ENCODE measurements at regions not wholly inside any gene's neighbourhood (a gene's known extent, or its start where the extent isn't known, plus 50 kb on each side); places are given as distances from the start of the nearest gene placed in this dataset.
"Not testable (repeated sequence)": the region's sequence is repeated elsewhere in the genome, so short reads cannot be mapped to it uniquely, and the experiment has no call there.

- peaks cover 18% of the 10 kb centered on the region for H3K4me1 ChIP-seq (ENCODE audit: insufficient read depth, poor library complexity, severe bottlenecking)
Measured at GRCh38 chr20:51127713-51128112, 104.8 kb upstream of the KCNG1 start.

DNA sequence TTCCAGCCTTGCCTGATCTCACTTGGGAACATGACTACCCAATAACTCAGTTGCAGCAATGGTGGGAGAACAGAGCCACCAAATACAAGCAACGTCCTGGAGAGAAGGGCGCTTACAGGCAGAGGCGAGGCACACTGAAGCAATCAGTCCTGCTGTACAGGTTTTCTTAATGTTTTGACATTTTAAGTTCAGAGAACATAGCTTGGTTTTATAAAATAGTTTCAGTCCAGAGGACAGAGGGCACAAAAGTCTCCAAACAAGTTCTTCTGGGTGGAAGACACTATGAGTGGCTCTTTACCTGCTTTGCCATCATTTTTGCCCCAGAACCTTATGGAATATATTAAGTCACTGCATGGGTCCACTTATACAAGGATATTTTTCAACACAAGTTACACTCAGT lies 103.4 kb upstream of the KCNG1 start:
- H3K36me3 ChIP-seq (ENCODE audit: low read depth), result no peaks in the 10 kb centered on the region
- ATAC-seq (ENCODE audit: low read depth) (no peak), DNase-seq (ENCODE audit: low spot score) (no peak)
- H3K4me3 ChIP-seq (ENCODE audit: severe bottlenecking), result no peak overlapping the region
- no peaks in the 10 kb centered on the region for H3K9me3 ChIP-seq (ENCODE audit: severe bottlenecking)
- TF ChIP-seq CTCF (IDR thresholded peaks at IDR 0.05; ENCODE audit: poor library complexity, severe bottlenecking), result no peak
- H3K27ac ChIP-seq (ENCODE audit: poor library complexity, severe bottlenecking), result no peak overlapping the region
- peaks cover 31% of the 10 kb centered on the region for H3K4me1 ChIP-seq (ENCODE audit: insufficient read depth, poor library complexity, severe bottlenecking)
- no peaks in the 10 kb centered on the region for H3K27me3 ChIP-seq (ENCODE audit: insufficient read depth, poor library complexity, severe bottlenecking)

More at GRCh38 chr20:51127713-51128112, 104.8 kb upstream of the KCNG1 start:
- DNase-seq (ENCODE audit: low spot score), result no peak
- ATAC-seq (ENCODE audit: low read depth), result no peak
- no peak for TF ChIP-seq CTCF (IDR thresholded peaks at IDR 0.05; ENCODE audit: poor library complexity, severe bottlenecking)
- H3K27ac ChIP-seq (ENCODE audit: poor library complexity, severe bottlenecking), result peak overlapping the region; percentile 17
- H3K36me3 ChIP-seq (ENCODE audit: low read depth), result no peaks in the 10 kb centered on the region
- no peaks in the 10 kb centered on the region for H3K9me3 ChIP-seq (ENCODE audit: severe bottlenecking)
- no peak overlapping the region for H3K4me3 ChIP-seq (ENCODE audit: severe bottlenecking)
- no peaks in the 10 kb centered on the region for H3K27me3 ChIP-seq (ENCODE audit: insufficient read depth, poor library complexity, severe bottlenecking)

- H3K27me3 ChIP-seq (ENCODE audit: insufficient read depth, poor library complexity, severe bottlenecking), result no peaks in the 10 kb centered on the region
- no peak for ATAC-seq (ENCODE audit: low read depth)
- DNase-seq (ENCODE audit: low spot score), result no peak
- TF ChIP-seq CTCF (IDR thresholded peaks at IDR 0.05; ENCODE audit: poor library complexity, severe bottlenecking), result no peak
- H3K36me3 ChIP-seq (ENCODE audit: low read depth), result no peaks in the 10 kb centered on the region
- no peaks in the 10 kb centered on the region for H3K9me3 ChIP-seq (ENCODE audit: severe bottlenecking)
- H3K4me1 ChIP-seq (ENCODE audit: insufficient read depth, poor library complexity, severe bottlenecking), result peaks cover 36% of the 10 kb centered on the region
- no peak overlapping the region for H3K4me3 ChIP-seq (ENCODE audit: severe bottlenecking)
- H3K27ac ChIP-seq (ENCODE audit: poor library complexity, severe bottlenecking), result no peak overlapping the region
Measured at GRCh38 chr20:51125780-51126179, 102.9 kb upstream of the KCNG1 start.

DNA sequence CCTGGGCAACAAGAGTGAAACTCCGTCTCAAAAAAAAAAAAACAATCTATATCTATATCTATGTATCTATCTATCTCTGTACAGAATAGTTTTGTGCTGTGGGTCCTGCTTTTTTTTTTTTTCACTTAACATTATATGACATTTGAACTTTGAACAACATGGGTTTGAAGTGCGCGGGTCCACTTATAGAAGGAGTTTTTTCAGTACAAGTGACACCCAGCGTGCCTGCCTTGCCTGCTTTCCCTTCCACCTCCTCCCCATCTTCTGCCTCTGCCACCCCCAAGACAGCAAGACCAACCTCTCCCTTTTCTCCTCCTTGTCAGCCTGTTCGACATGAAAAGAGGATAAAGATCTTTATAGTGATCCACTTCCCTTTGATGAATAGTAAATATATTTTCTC lies 102.2 kb upstream of the KCNG1 start:
- Histone ChIP-seq H3K27me3 (ENCODE audit: insufficient read depth, poor library complexity, severe bottlenecking) (no peaks in the 10 kb centered on the region), H3K4me1 (ENCODE audit: insufficient read depth, poor library complexity, severe bottlenecking) (peaks cover 36% of the 10 kb centered on the region), H3K36me3 (ENCODE audit: low read depth) (no peaks in the 10 kb centered on the region), H3K4me3 (ENCODE audit: severe bottlenecking) (no peak overlapping the region), H3K9me3 (ENCODE audit: severe bottlenecking) (no peaks in the 10 kb centered on the region), H3K27ac (ENCODE audit: poor library complexity, severe bottlenecking) (no peak overlapping the region)
- DNase-seq (ENCODE audit: low spot score) (no peak), ATAC-seq (ENCODE audit: low read depth) (no peak)
- TF ChIP-seq CTCF (IDR thresholded peaks at IDR 0.05; ENCODE audit: poor library complexity, severe bottlenecking), result no peak

DNA sequence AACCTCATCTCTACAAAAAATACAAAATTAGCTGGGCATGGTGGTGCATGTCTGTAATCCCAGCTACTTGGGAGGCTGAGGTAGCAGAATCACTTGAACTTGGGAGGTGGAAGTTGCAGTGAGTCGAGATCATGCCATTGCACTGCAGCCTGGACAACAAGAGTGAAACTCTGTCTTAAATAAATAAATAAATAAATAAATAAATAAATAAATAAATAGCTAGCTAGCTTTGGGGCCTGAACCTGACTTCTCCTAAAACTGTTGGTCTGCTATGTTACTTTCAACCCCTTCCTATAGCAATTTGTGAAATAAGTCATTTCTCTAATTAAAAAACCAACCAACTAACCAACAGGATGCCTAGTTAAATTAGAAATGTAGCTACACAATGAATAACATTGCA lies 101.0 kb upstream of the KCNG1 start:
- not testable (repeated sequence) for DNase-seq (ENCODE audit: low spot score); H3K9me3 ChIP-seq (ENCODE audit: severe bottlenecking); H3K27ac ChIP-seq (ENCODE audit: poor library complexity, severe bottlenecking); ATAC-seq (ENCODE audit: low read depth); H3K4me3 ChIP-seq (ENCODE audit: severe bottlenecking); H3K36me3 ChIP-seq (ENCODE audit: low read depth); H3K27me3 ChIP-seq (ENCODE audit: insufficient read depth, poor library complexity, severe bottlenecking)
- peaks cover 33% of the 10 kb centered on the region for H3K4me1 ChIP-seq (ENCODE audit: insufficient read depth, poor library complexity, severe bottlenecking)

Data from RWPE2 (cell line).